HCT116 (cell line): ENCODE measurements at regions not wholly inside any gene's neighbourhood (a gene's known extent, or its start where the extent isn't known, plus 50 kb on each side); places are given as distances from the start of the nearest gene placed in this dataset.

Source experiments
- ATAC-seq: fragments of 200-7000 bp; cut with Tn5 transposase; 2 replicates; pipeline ENCODE4 v1.9.1; 2020; ENCODE audit warnings: mild to moderate bottlenecking, moderate library complexity
- BruUV-seq: library from RNA; stranded (reverse); fragments of 400-500 nt; replicated peaks from 2 replicates; lab custom pipeline; 2021; lab: Mats Ljungman, UMichigan
- CTCF ChIA-PET: fragments of 300-600 bp; sonication (Branson Sonifier 250); formaldehyde crosslinking; loops from one replicate; lab custom pipeline; 2021; ENCODE audit warnings: antibody characterized with exemption; lab: Charles Lee
- POLR2A ChIA-PET: fragments of 300-600, 350-600 bp; sonication (Branson Sonifier 250); formaldehyde crosslinking; loops from one replicate; lab custom pipeline; 2021; ENCODE audit warnings: antibody characterized with exemption; lab: Charles Lee
- RAD21 ChIA-PET, 2 experiments: fragments of 300-600 bp; sonication (Branson Sonifier 250); formaldehyde crosslinking; loops; one replicate each; lab custom pipeline; 2023; ENCODE audit warnings: low total read pairs in 2 of 2; ENCODE audit not compliant: uncharacterized antibody in 2 of 2, unreplicated experiment in 2 of 2, low non-redundant PET in 1 of 2; lab: Charles Lee
- DNase-seq: peaks from one replicate; pipeline ENCODE4 v3.0.0-alpha.2; 2010; ENCODE audit warnings: low read depth, low spot score
- H2AFZ ChIP-seq: fragments of 200-600 bp; shearing (Covaris generic), sonication (generic); 2 replicates; pipeline ENCODE4 v1.6.1; 2017; ENCODE audit warnings: low read depth, mixed run types, mixed read lengths, antibody characterized with exemption, low read length; ENCODE audit not compliant: poor library complexity, severe bottlenecking
- H3K27ac ChIP-seq: 2 replicates; pipeline ENCODE4 v1.5.1; 2012; ENCODE audit warnings: low read depth, low read length
- H3K27me3 ChIP-seq: fragments of 200-600 bp; sonication (generic); 2 replicates; pipeline ENCODE4 v1.6.1; 2016; ENCODE audit warnings: mixed run types, low read length, mixed read lengths; ENCODE audit not compliant: insufficient read depth
- H3K36me3 ChIP-seq, 2 experiments: fragments of 200-500 bp in 1 of 2; fragments of 200-600 bp in 1 of 2; sonication (Bioruptor generic) in 1 of 2; sonication (generic) in 1 of 2; 2 replicates each; pipeline versions ENCODE4 v1.5.1 to v1.6.1; 2014 to 2016; ENCODE audit warnings: low read length in 2 of 2, inconsistent platforms in 1 of 2, mixed read lengths in 1 of 2, mixed run types in 1 of 2; ENCODE audit not compliant: insufficient read depth in 2 of 2, control insufficient read depth in 1 of 2
- H3K4me1 ChIP-seq, 2 experiments: fragments of 200-600 bp in 1 of 2; sonication (generic) in 1 of 2; 2 replicates each; pipeline versions ENCODE4 v1.5.1 to v1.6.1; 2012 to 2017; ENCODE audit warnings: low read length in 2 of 2, inconsistent platforms in 1 of 2, mild to moderate bottlenecking in 1 of 2, mixed read lengths in 1 of 2, mixed run types in 1 of 2, moderate library complexity in 1 of 2; ENCODE audit not compliant: insufficient read depth in 2 of 2, control insufficient read depth in 1 of 2
- H3K4me2 ChIP-seq: fragments of 200-600 bp; sonication (generic); 2 replicates; pipeline ENCODE4 v1.6.1; 2017; ENCODE audit warnings: mixed run types, low read length, mixed read lengths
- H3K4me3 ChIP-seq, 2 experiments: fragments of 200-600 bp in 1 of 2; sonication (generic) in 1 of 2; replicated peaks in 1 of 2; 2 replicates each; pipeline ENCODE4 v1.5.1; 2011 to 2016; ENCODE audit warnings: low read length in 2 of 2, control low read depth in 1 of 2, low read depth in 1 of 2, mild to moderate bottlenecking in 1 of 2, mixed read lengths in 1 of 2, mixed run types in 1 of 2
- H3K79me2 ChIP-seq: fragments of 200-600 bp; sonication (generic); 2 replicates; pipeline ENCODE4 v1.6.1; 2017; ENCODE audit warnings: mild to moderate bottlenecking, mixed run types, low read length, moderate library complexity, mixed read lengths; ENCODE audit not compliant: insufficient read depth
- H3K9ac ChIP-seq: fragments of 200-600 bp; sonication (generic); 2 replicates; pipeline ENCODE4 v1.6.1; 2016; ENCODE audit warnings: low read length, mixed read lengths
- H3K9me2 ChIP-seq: fragments of 200-600 bp; sonication (generic), shearing (Covaris generic); 2 replicates; pipeline ENCODE4 v1.6.1; 2017; ENCODE audit warnings: mixed run types, mild to moderate bottlenecking, moderate library complexity; ENCODE audit not compliant: insufficient read depth
- H3K9me3 ChIP-seq, 2 experiments: fragments of 200-500 bp in 1 of 2; fragments of 200-600 bp in 1 of 2; sonication (Bioruptor generic) in 1 of 2; sonication (generic) in 1 of 2; 2 replicates each; pipeline ENCODE4 v1.6.1; 2014 to 2017; ENCODE audit warnings: low read length in 2 of 2, mixed read lengths in 2 of 2, inconsistent platforms in 1 of 2, low read depth in 1 of 2, mild to moderate bottlenecking in 1 of 2, mixed run types in 1 of 2, moderate library complexity in 1 of 2; ENCODE audit not compliant: control insufficient read depth in 1 of 2, insufficient read depth in 1 of 2
- H4K20me1 ChIP-seq: fragments of 200-600 bp; sonication (generic), shearing (Covaris generic); 2 replicates; pipeline ENCODE4 v1.6.1; 2017; ENCODE audit warnings: mixed run types, mild to moderate bottlenecking, moderate library complexity; ENCODE audit not compliant: insufficient read depth
- CBX3 ChIP-seq: IDR thresholded peaks from 2 replicates; pipeline ENCODE4 v1.6.1; 2012; ENCODE audit warnings: low read depth
- CEBPB ChIP-seq: IDR thresholded peaks from 2 replicates; pipeline ENCODE4 v1.6.1; 2012; ENCODE audit warnings: low read depth
- CTCF ChIP-seq, 3 experiments: fragments of 200-600 bp in 1 of 3; sonication (generic) in 1 of 3; IDR thresholded peaks in 2 of 3; conservative IDR thresholded peaks in 1 of 3; 2 replicates each; pipeline ENCODE4 v1.5.1; 2012 to 2017; ENCODE audit warnings: low read depth in 2 of 3, low read length in 2 of 3, antibody characterized with exemption in 1 of 3, borderline replicate concordance in 1 of 3, control low read depth in 1 of 3, mild to moderate bottlenecking in 1 of 3, mixed read lengths in 1 of 3, mixed run types in 1 of 3, moderate library complexity in 1 of 3; ENCODE audit not compliant: insufficient read depth in 1 of 3
- EGR1 ChIP-seq: IDR thresholded peaks from 2 replicates; pipeline ENCODE4 v1.6.1; 2012; ENCODE audit warnings: low read depth
- ELF1 ChIP-seq: IDR thresholded peaks from 2 replicates; pipeline ENCODE4 v1.6.1; 2012; ENCODE audit warnings: low read depth, borderline replicate concordance
- EZH2 ChIP-seq: fragments of 200-600 bp; sonication (generic); IDR thresholded peaks from 2 replicates; pipeline ENCODE4 v1.6.1; 2017; ENCODE audit warnings: antibody characterized with exemption, mixed run types
- FOSL1 ChIP-seq: IDR thresholded peaks from 2 replicates; pipeline ENCODE4 v1.6.1; 2012; ENCODE audit warnings: low read depth
- JUND ChIP-seq: IDR thresholded peaks from 2 replicates; pipeline ENCODE4 v1.6.1; 2012
- POLR2A ChIP-seq: IDR thresholded peaks from 2 replicates; pipeline ENCODE4 v1.7.0; 2011; ENCODE audit warnings: borderline replicate concordance; ENCODE audit not compliant: insufficient read depth, insufficient read length; ENCODE audit errors: extremely low read depth
- POLR2AphosphoS5 ChIP-seq: IDR thresholded peaks from 2 replicates; pipeline ENCODE4 v1.6.1; 2011; ENCODE audit warnings: mild to moderate bottlenecking, low read depth, low read length, moderate library complexity
- RAD21 ChIP-seq: IDR thresholded peaks from 2 replicates; pipeline ENCODE4 v1.6.1; 2012; ENCODE audit warnings: low read depth, mild to moderate bottlenecking
- REST ChIP-seq: IDR thresholded peaks from 2 replicates; pipeline ENCODE4 v1.6.1; 2012; ENCODE audit warnings: low read depth
- SIN3A ChIP-seq: IDR thresholded peaks from 2 replicates; pipeline ENCODE4 v1.6.1; 2012; ENCODE audit warnings: low read depth
- SP1 ChIP-seq: IDR thresholded peaks from 2 replicates; pipeline ENCODE4 v1.6.1; 2012; ENCODE audit warnings: low read depth
- YY1 ChIP-seq: IDR thresholded peaks from 2 replicates; pipeline ENCODE4 v1.6.1; 2011; ENCODE audit warnings: low read length, low read depth, moderate library complexity, mild to moderate bottlenecking; ENCODE audit not compliant: insufficient replicate concordance; ENCODE audit errors: extremely low read depth
- ZBTB33 ChIP-seq: IDR thresholded peaks from 2 replicates; pipeline ENCODE4 v1.6.1; 2011; ENCODE audit warnings: mild to moderate bottlenecking, low read length, moderate library complexity; ENCODE audit not compliant: insufficient replicate concordance; ENCODE audit errors: extremely low read depth
- ZNF274 ChIP-seq: fragments of 200-500 bp; sonication (Bioruptor generic); IDR thresholded peaks from 2 replicates; pipeline ENCODE4 v1.6.1; 2014; ENCODE audit warnings: mild to moderate bottlenecking, low read depth, low read length, inconsistent platforms
- intact Hi-C: fragments of 100-400 bp; cut with micrococcal nuclease; formaldehyde crosslinking; loops from 2 replicates; pipeline ENCODE4 v1.10.0; 2022

GRCh38 chr6:140181876-140182275 is 807.4 kb upstream of the CITED2 start:
- ChIA-PET RAD21 (no interaction called here), CTCF (no interaction called here)
- no TSS peak for BruUV-seq

More at GRCh38 chr6:140181876-140182275, 807.4 kb upstream of the CITED2 start:
- intact Hi-C loops = no loop called here
- no peak for TF ChIP-seq EZH2
- TF ChIP-seq ZBTB33 = no peak
- TF ChIP-seq FOSL1 = no peak
- no peak for TF ChIP-seq EGR1
- TF ChIP-seq RAD21 = no peak
- no peak for TF ChIP-seq SIN3A
- no peak for TF ChIP-seq CEBPB
- no peak for TF ChIP-seq ELF1
- TF ChIP-seq REST = no peak
- TF ChIP-seq CBX3 = no peak
- no peak for TF ChIP-seq SP1
- TF ChIP-seq YY1 = no peak
- no peak for TF ChIP-seq CTCF (IDR thresholded peaks at IDR 0.05 in 2 of 3, conservative IDR thresholded peaks at IDR 0.05 in 1 of 3; ENCODE audit: borderline replicate concordance in 1 of 3, insufficient read depth in 1 of 3, low read depth in 2 of 3, low read length in 2 of 3)
- no peak for TF ChIP-seq POLR2AphosphoS5
- TF ChIP-seq JUND = no peak
- no peak for TF ChIP-seq ZNF274
- TF ChIP-seq POLR2A = no peak
- Histone ChIP-seq H3K4me2 (no peak overlapping the region), H3K27ac (no peak overlapping the region), H3K79me2 (no peaks in the 10 kb centered on the region), H3K27me3 (no peaks in the 10 kb centered on the region), H4K20me1 (no peaks in the 10 kb centered on the region), H3K36me3 (no peaks in the 10 kb centered on the region), H3K9me3 (no peaks in the 10 kb centered on the region), H3K9me2 (no peaks in the 10 kb centered on the region), H2AFZ (no peak overlapping the region), H3K9ac (no peak overlapping the region), H3K4me1 (no peaks in the 10 kb centered on the region), H3K4me3 (no peak overlapping the region)
- no peak for ATAC-seq
- POLR2A ChIA-PET = no interaction called here
- no peak for DNase-seq
